Activated CD8-positive, alpha-beta T cell treated with anti-CD3 and anti-CD28 coated beads for 36 hours (primary cell): ENCODE measurements at regions not wholly inside any gene's neighbourhood (a gene's known extent, or its start where the extent isn't known, plus 50 kb on each side); places are given as distances from the start of the nearest gene placed in this dataset.

Experiments
- ATAC-seq: fragments of 200-7000 bp; cut with Tn5 transposase; one replicate; pipeline ENCODE4 v1.10.0; 2021; ENCODE audit warnings: mild to moderate bottlenecking, moderate library complexity
- CTCF ChIA-PET: fragments of 350-600 bp; sonication (Branson Sonifier 250); formaldehyde crosslinking; loops from one replicate; lab custom pipeline; 2021; ENCODE audit warnings: antibody characterized with exemption; lab: Charles Lee
- POLR2A ChIA-PET: fragments of 350-600 bp; sonication (Branson Sonifier 250); formaldehyde crosslinking; loops from one replicate; lab custom pipeline; 2021; ENCODE audit warnings: antibody characterized with exemption; lab: Charles Lee
- DNase-seq: peaks from one replicate; pipeline ENCODE4 v3.0.0-alpha.2; 2020
- H3K27ac Mint-ChIP-seq: one replicate; pipeline ENCODE4 v1.8.0; 2021; ENCODE audit warnings: mild to moderate bottlenecking, mixed read lengths
- H3K27me3 Mint-ChIP-seq: one replicate; pipeline ENCODE4 v1.8.0; 2021; ENCODE audit warnings: mixed read lengths
- H3K36me3 Mint-ChIP-seq: one replicate; pipeline ENCODE4 v1.8.0; 2021; ENCODE audit warnings: low read depth, mixed read lengths
- H3K4me1 Mint-ChIP-seq: one replicate; pipeline ENCODE4 v1.8.0; 2021; ENCODE audit warnings: low read depth, mixed read lengths
- H3K4me3 Mint-ChIP-seq: one replicate; pipeline ENCODE4 v1.8.0; 2021; ENCODE audit warnings: mild to moderate bottlenecking, moderate library complexity, mixed read lengths
- H3K9me3 Mint-ChIP-seq: one replicate; pipeline ENCODE4 v1.8.0; 2021; ENCODE audit warnings: mixed read lengths
- intact Hi-C: fragments of 100-400 bp; cut with micrococcal nuclease; formaldehyde crosslinking; loops from one replicate; pipeline ENCODE4 v1.10.0; 2022
- TF ChIP-seq, protein P1 (sequence below): fragments of 200-600 bp; IDR thresholded peaks from one replicate; pipeline ENCODE4 v1.8.0; 2022; ENCODE audit warnings: antibody characterized with exemption, mild to moderate bottlenecking

DNA sequence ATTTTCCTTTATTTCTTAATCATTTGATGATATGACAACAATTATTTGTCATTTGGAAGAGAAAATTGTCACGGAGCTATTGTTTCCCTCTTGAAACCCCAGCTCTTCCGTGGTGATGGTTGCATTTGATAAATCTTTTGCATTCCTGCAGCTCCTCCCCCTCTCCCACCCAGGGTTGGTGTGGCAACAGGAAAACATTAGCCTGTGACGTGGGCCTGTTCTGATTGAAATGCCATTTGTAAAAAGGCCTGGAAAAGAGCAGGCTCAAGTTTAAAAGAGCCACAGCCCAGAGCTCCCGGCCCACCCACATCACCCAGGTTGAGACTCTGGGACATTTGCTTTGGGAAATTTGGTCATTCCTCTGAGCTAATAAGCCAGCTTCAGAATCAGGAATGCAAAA lies 282.5 kb downstream of the RPLP1 start:
- POLR2A ChIA-PET = interaction anchor here (0.6 kb wide), 1 partner anchor 498 kb away, joined by 3 read pairs; no protein-coding TSS in a partner anchor

DNA sequence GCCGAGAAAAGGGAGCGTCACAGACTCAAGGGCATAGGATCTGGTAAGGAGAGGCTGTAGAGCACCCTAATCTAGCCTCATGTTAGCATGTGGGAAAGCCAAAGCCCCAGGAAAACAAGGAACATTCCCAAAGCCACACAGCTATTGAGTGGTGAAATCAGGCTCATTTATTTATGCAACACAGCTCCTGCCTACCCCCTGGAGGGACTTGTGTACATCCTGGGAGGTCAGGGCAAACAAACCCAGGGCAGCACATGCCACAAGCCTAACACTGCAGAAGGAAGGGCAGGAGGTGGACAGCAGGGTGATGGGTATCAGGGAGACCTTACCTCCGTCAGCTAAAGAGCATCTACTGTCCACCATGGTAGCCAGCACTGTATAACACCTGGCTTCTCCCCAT lies 283.5 kb downstream of the RPLP1 start:
- ChIA-PET POLR2A (no interaction called here), CTCF (no interaction called here)
- ATAC-seq = no peak
- H3K4me3 Mint-ChIP-seq = no peak overlapping the region
- no peaks in the 10 kb centered on the region for H3K36me3 Mint-ChIP-seq
- no peak overlapping the region for H3K27ac Mint-ChIP-seq
- intact Hi-C loops = no loop called here
- peaks cover 5% of the 10 kb centered on the region for H3K9me3 Mint-ChIP-seq
- H3K27me3 Mint-ChIP-seq = peaks cover 4% of the 10 kb centered on the region
- TF ChIP-seq, protein P1, sequence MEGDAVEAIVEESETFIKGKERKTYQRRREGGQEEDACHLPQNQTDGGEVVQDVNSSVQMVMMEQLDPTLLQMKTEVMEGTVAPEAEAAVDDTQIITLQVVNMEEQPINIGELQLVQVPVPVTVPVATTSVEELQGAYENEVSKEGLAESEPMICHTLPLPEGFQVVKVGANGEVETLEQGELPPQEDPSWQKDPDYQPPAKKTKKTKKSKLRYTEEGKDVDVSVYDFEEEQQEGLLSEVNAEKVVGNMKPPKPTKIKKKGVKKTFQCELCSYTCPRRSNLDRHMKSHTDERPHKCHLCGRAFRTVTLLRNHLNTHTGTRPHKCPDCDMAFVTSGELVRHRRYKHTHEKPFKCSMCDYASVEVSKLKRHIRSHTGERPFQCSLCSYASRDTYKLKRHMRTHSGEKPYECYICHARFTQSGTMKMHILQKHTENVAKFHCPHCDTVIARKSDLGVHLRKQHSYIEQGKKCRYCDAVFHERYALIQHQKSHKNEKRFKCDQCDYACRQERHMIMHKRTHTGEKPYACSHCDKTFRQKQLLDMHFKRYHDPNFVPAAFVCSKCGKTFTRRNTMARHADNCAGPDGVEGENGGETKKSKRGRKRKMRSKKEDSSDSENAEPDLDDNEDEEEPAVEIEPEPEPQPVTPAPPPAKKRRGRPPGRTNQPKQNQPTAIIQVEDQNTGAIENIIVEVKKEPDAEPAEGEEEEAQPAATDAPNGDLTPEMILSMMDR = no peak
- DNase-seq = no peak
- H3K4me1 Mint-ChIP-seq = no peaks in the 10 kb centered on the region

More for the DNA sequence above, 282.5 kb downstream of the RPLP1 start:
- CTCF ChIA-PET = no interaction called here
- no peaks in the 10 kb centered on the region for H3K9me3 Mint-ChIP-seq
- H3K4me3 Mint-ChIP-seq = no peak overlapping the region
- H3K36me3 Mint-ChIP-seq = no peaks in the 10 kb centered on the region
- DNase-seq = no peak
- peaks cover 4% of the 10 kb centered on the region for H3K27me3 Mint-ChIP-seq
- H3K4me1 Mint-ChIP-seq = no peaks in the 10 kb centered on the region
- no peak overlapping the region for H3K27ac Mint-ChIP-seq
- intact Hi-C loops = no loop called here
- TF ChIP-seq, protein P1 = no peak
- ATAC-seq = no peak

DNA sequence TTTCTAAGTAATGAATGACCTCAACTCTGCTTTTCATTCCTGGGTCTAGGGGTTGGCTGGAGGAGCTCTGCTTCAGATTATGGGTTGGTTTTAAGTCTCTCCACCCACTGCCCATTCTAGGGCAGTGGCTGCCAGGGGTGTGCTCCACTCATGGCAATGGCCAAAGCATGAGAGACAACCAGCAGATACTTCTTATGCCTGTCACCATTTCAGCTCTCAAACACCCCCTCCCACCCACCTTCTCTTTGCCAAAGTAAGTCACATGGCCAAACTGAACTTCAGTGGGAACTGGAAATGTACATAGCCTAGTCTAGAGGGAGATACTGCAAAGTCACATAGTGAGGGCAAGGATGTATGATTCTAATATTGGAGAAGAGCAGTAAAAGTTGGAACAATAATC lies 285.3 kb downstream of the RPLP1 start:
- peaks cover 5% of the 10 kb centered on the region for H3K9me3 Mint-ChIP-seq

DNA sequence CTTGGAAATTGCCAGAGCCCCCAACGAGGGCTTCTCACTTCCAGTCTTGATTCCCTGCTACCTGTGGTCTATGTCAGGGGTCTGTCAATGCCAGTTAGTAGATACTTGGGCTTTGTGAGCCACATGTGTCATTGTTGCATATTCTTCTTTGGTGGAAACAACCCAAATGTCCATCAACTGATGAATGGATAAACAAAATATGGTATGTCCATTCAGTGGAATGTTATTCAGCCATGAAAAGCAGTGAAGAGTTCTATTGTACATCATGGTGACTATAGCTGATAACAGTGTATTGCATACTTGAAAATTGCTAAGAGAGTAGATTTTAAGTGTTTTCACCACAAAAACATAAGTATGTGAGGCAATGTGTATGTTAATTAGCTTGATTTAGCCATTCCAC lies 288.1 kb downstream of the RPLP1 start:
- ChIA-PET POLR2A (no interaction called here), CTCF (interaction anchor here (0.9 to 1.6 kb wide), 3 partner anchors 10 to 748 kb away, joined by 3 to 5 read pairs (median 4); no protein-coding TSS in a partner anchor)
- H3K27me3 Mint-ChIP-seq = peaks cover 10% of the 10 kb centered on the region
- no peak for DNase-seq
- H3K4me3 Mint-ChIP-seq = no peak overlapping the region
- H3K9me3 Mint-ChIP-seq = peaks cover 5% of the 10 kb centered on the region
- ATAC-seq = no peak
- TF ChIP-seq, protein P1 = no peak
- H3K27ac Mint-ChIP-seq = no peak overlapping the region
- H3K36me3 Mint-ChIP-seq = no peaks in the 10 kb centered on the region
- intact Hi-C loops = no loop called here
- peaks cover 20% of the 10 kb centered on the region for H3K4me1 Mint-ChIP-seq

More for the DNA sequence above, 285.3 kb downstream of the RPLP1 start:
- Mint-ChIP-seq H3K27ac (no peak overlapping the region), H3K4me1 (no peaks in the 10 kb centered on the region), H3K27me3 (peaks cover 4% of the 10 kb centered on the region), H3K4me3 (no peak overlapping the region), H3K36me3 (no peaks in the 10 kb centered on the region)
- POLR2A ChIA-PET = no interaction called here
- intact Hi-C loops = no loop called here
- ATAC-seq = no peak
- TF ChIP-seq, protein P1 = no peak
- CTCF ChIA-PET = no interaction called here
- no peak for DNase-seq

DNA sequence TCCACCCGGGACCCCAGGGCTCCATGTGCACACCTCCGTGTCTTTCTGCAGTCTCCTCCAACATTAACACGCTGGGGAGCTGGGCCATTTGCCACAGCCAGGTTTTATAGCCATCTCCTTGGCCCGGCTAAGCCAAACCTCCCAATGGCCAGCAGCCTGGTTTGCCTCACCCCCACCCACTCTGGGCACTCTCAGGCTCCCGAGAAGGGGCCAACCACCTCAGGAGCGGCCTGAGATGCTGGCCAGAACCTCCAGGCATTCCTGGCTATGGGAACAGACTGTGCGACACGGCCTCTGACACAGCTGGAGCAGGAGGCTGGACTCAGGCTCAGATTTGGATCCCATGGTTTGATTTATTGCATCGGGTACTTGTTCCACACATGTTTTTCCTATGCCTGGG lies 289.7 kb downstream of the RPLP1 start:
- ChIA-PET CTCF (interaction anchor here (0.9 to 2.1 kb wide), 3 partner anchors 11 to 15 kb away, joined by 3 to 5 read pairs (median 4); no protein-coding TSS in a partner anchor), POLR2A (no interaction called here)
- peaks cover 20% of the 10 kb centered on the region for H3K4me1 Mint-ChIP-seq
- H3K27me3 Mint-ChIP-seq = peaks cover 16% of the 10 kb centered on the region
- peaks cover 5% of the 10 kb centered on the region for H3K9me3 Mint-ChIP-seq
- no peak for ATAC-seq
- no peak overlapping the region for H3K27ac Mint-ChIP-seq
- DNase-seq = no peak
- TF ChIP-seq, protein P1 = no peak
- no peaks in the 10 kb centered on the region for H3K36me3 Mint-ChIP-seq
- no peak overlapping the region for H3K4me3 Mint-ChIP-seq
- intact Hi-C loops = no loop called here
